B cell (primary cell): ENCODE measurements at regions not wholly inside any gene's neighbourhood (a gene's known extent, or its start where the extent isn't known, plus 50 kb on each side); places are given as distances from the start of the nearest gene placed in this dataset.

Experiments
- ATAC-seq: fragments of 200-7000 bp; cut with Tn5 transposase; one replicate; pipeline ENCODE4 v1.10.0; 2021; ENCODE audit warnings: low read depth, mild to moderate bottlenecking, moderate number of reproducible peaks, moderate library complexity
- CTCF ChIA-PET: fragments of 350-600 bp; sonication (Branson Sonifier 250); formaldehyde crosslinking; loops from one replicate; lab custom pipeline; 2021; ENCODE audit warnings: antibody characterized with exemption, inconsistent platforms; lab: Charles Lee
- POLR2A ChIA-PET: fragments of 350-600 bp; sonication (Branson Sonifier 250); formaldehyde crosslinking; loops from one replicate; lab custom pipeline; 2021; ENCODE audit warnings: antibody characterized with exemption; lab: Charles Lee
- DNase-seq: peaks from one replicate; pipeline ENCODE4 v3.0.0; 2013
- H2AFZ ChIP-seq: 2 replicates; pipeline ENCODE4 v1.6.1; 2012; ENCODE audit warnings: mild to moderate bottlenecking, low read depth, low read length; ENCODE audit not compliant: insufficient read depth, poor library complexity, severe bottlenecking
- H3K27ac ChIP-seq, 2 donors: 1 replicate in 1 of 2; 2 replicates in 1 of 2; pipeline ENCODE4 v1.5.1; 2012 to 2013; ENCODE audit warnings: low read length in 2 of 2, mild to moderate bottlenecking in 2 of 2, moderate library complexity in 1 of 2
- H3K27me3 ChIP-seq, 4 experiments: fragments of 200-600 bp in 1 of 4; sonication (generic) in 1 of 4; replicated peaks in 1 of 4; 1 replicate in 2 of 4; 2 replicates in 2 of 4; pipeline versions ENCODE4 v1.6.1 to v1.7.0; 2013 to 2016; ENCODE audit warnings: low read length in 3 of 4, mild to moderate bottlenecking in 2 of 4, mixed read lengths in 1 of 4, moderate library complexity in 1 of 4; ENCODE audit not compliant: insufficient read depth in 4 of 4, control insufficient read depth in 3 of 4; ENCODE audit errors: control extremely low read depth in 1 of 4
- H3K36me3 ChIP-seq, 2 experiments: replicated peaks in 1 of 2; 1 replicate in 1 of 2; 2 replicates in 1 of 2; pipeline versions ENCODE4 v1.6.1 to v1.7.1; 2013; ENCODE audit warnings: low read length in 1 of 2; ENCODE audit not compliant: insufficient read depth in 2 of 2, control insufficient read depth in 1 of 2; ENCODE audit errors: control extremely low read depth in 1 of 2, extremely low read depth in 1 of 2
- H3K4me1 ChIP-seq, 2 donors: fragments of 200-600 bp in 1 of 2; sonication (generic) in 1 of 2; 1 replicate in 1 of 2; 2 replicates in 1 of 2; pipeline versions ENCODE4 v1.5.1 to v1.6.1; 2013 to 2017; ENCODE audit warnings: low read length in 2 of 2; ENCODE audit not compliant: control insufficient read depth in 2 of 2, insufficient read depth in 2 of 2
- H3K4me2 ChIP-seq: replicated peaks from 2 replicates; pipeline ENCODE3; 2012; ENCODE audit warnings: mild to moderate bottlenecking, low read depth, low read length; ENCODE audit not compliant: poor library complexity, severe bottlenecking
- H3K4me3 ChIP-seq, 5 experiments: fragments of 200-600 bp in 1 of 5; sonication (generic) in 1 of 5; 1 replicate in 3 of 5; 2 replicates in 2 of 5; pipeline versions ENCODE4 v1.5.1 to v1.7.0; 2011 to 2016; ENCODE audit warnings: low read length in 4 of 5, mild to moderate bottlenecking in 4 of 5, low read depth in 2 of 5, control low read depth in 1 of 5, moderate library complexity in 1 of 5; ENCODE audit not compliant: insufficient read depth in 1 of 5; ENCODE audit errors: control extremely low read depth in 1 of 5, extremely low read depth in 1 of 5
- H3K79me2 ChIP-seq: fragments of 200-600 bp; sonication (generic); one replicate; pipeline ENCODE4 v1.6.0; 2016; ENCODE audit warnings: low read length; ENCODE audit not compliant: control insufficient read depth, insufficient read depth
- H3K9ac ChIP-seq: fragments of 200-600 bp; sonication (generic); 2 replicates; pipeline ENCODE4 v1.6.1; 2017; ENCODE audit warnings: mild to moderate bottlenecking, low read length, moderate library complexity
- H3K9me3 ChIP-seq, 3 donors: one replicate each; pipeline versions ENCODE4 v1.6.1 to v1.7.1; 2013; ENCODE audit warnings: low read length in 2 of 3; ENCODE audit not compliant: control insufficient read depth in 2 of 3, insufficient read depth in 1 of 3; ENCODE audit errors: control extremely low read depth in 1 of 3
- H4K20me1 ChIP-seq: 2 replicates; pipeline ENCODE4 v1.6.0; 2012; ENCODE audit warnings: mild to moderate bottlenecking, low read length; ENCODE audit not compliant: insufficient read depth, control insufficient read depth, poor library complexity, severe bottlenecking
- H3K27ac Mint-ChIP-seq: one replicate; pipeline ENCODE4 v1.8.0; 2021; ENCODE audit warnings: mixed read lengths
- H3K27me3 Mint-ChIP-seq: one replicate; pipeline ENCODE4 v1.8.0; 2021; ENCODE audit warnings: mixed read lengths
- H3K4me1 Mint-ChIP-seq: one replicate; pipeline ENCODE4 v1.8.0; 2021; ENCODE audit warnings: mixed read lengths
- H3K4me3 Mint-ChIP-seq: one replicate; pipeline ENCODE4 v1.8.0; 2021; ENCODE audit warnings: mixed read lengths
- H3K9me3 Mint-ChIP-seq: one replicate; pipeline ENCODE4 v1.8.0; 2022; ENCODE audit warnings: mixed read lengths; ENCODE audit not compliant: insufficient read depth
- CTCF ChIP-seq: fragments of 200-600 bp; IDR thresholded peaks from one replicate; pipeline ENCODE4 v1.8.0; 2022; ENCODE audit warnings: antibody characterized with exemption, mild to moderate bottlenecking
- EZH2 ChIP-seq: IDR thresholded peaks from 2 replicates; pipeline ENCODE4 v1.6.1; 2012; ENCODE audit warnings: borderline replicate concordance, low read depth, mild to moderate bottlenecking, moderate library complexity, low read length; ENCODE audit not compliant: insufficient read depth, poor library complexity, severe bottlenecking
- WGBS: methylation state at CpG from one replicate; pipeline ENCODE4 v1.1.5; 2013; ENCODE audit warnings: missing lambda C conversion rate; ENCODE audit not compliant: insufficient coverage; 5-methylcytosine and 5-hydroxymethylcytosine counted together
- intact Hi-C: fragments of 100-400 bp; cut with micrococcal nuclease; formaldehyde crosslinking; loops from one replicate; pipeline ENCODE4 v1.10.0; 2022

- Histone ChIP-seq H3K27ac (no peak overlapping the region), H3K79me2 (no peaks in the 10 kb centered on the region), H2AFZ (no peak overlapping the region), H3K4me1 (no peaks in the 10 kb centered on the region), H3K4me3 (no peak overlapping the region), H3K4me2 (no peak overlapping the region), H3K9me3 (no peaks in the 10 kb centered on the region), H3K27me3 (no peaks in the 10 kb centered on the region), H4K20me1 (no peaks in the 10 kb centered on the region), H3K9ac (no peak overlapping the region), H3K36me3 (no peaks in the 10 kb centered on the region)
- Mint-ChIP-seq H3K4me1 (no peaks in the 10 kb centered on the region), H3K27ac (no peak overlapping the region), H3K4me3 (no peak overlapping the region), H3K27me3 (no peaks in the 10 kb centered on the region), H3K9me3 (no peaks in the 10 kb centered on the region)
- ChIA-PET CTCF (no interaction called here), POLR2A (no interaction called here)
- ATAC-seq (no peak), DNase-seq (no peak)
- intact Hi-C loops, result no loop called here
- TF ChIP-seq EZH2, result no peak
- no CpG with 5 or more reads among the region's 2 CpGs for WGBS
These were observed 109.3 kb downstream of the SCP2D1 start for GRCh38 chr20:18922898-18923297.

- H3K4me3 ChIP-seq, result no peak overlapping the region
- H3K4me2 ChIP-seq, result no peak overlapping the region
- H3K4me1 Mint-ChIP-seq, result no peaks in the 10 kb centered on the region
- no peaks in the 10 kb centered on the region for H4K20me1 ChIP-seq
- no peak for TF ChIP-seq CTCF
- TF ChIP-seq EZH2, result no peak
- ChIA-PET POLR2A (no interaction called here), CTCF (no interaction called here)
- H3K27ac Mint-ChIP-seq, result no peak overlapping the region
- no peaks in the 10 kb centered on the region for H3K27me3 ChIP-seq
- no peak overlapping the region for H3K27ac ChIP-seq
- intact Hi-C loops, result no loop called here
- no peaks in the 10 kb centered on the region for H3K9me3 ChIP-seq
- no peaks in the 10 kb centered on the region for H3K27me3 Mint-ChIP-seq
- no peaks in the 10 kb centered on the region for H3K9me3 Mint-ChIP-seq
- H3K36me3 ChIP-seq, result no peaks in the 10 kb centered on the region
- H2AFZ ChIP-seq, result no peak overlapping the region
- ATAC-seq (no peak), DNase-seq (no peak)
- no peak overlapping the region for H3K4me3 Mint-ChIP-seq
- no peaks in the 10 kb centered on the region for H3K79me2 ChIP-seq
- no peak overlapping the region for H3K9ac ChIP-seq
- H3K4me1 ChIP-seq, result no peaks in the 10 kb centered on the region
These were observed 113.4 kb downstream of the SCP2D1 start for GRCh38 chr20:18926965-18927364.
